GM19455 (cell line): ENCODE measurements at regions not wholly inside any gene's neighbourhood (a gene's known extent, or its start where the extent isn't known, plus 50 kb on each side); places are given as distances from the start of the nearest gene placed in this dataset.

ENCODE experiments used
- ATAC-seq: cut with Tn5 transposase; IDR thresholded peaks from one replicate; pipeline ENCODE4 v1.9.1; 2021; ENCODE audit not compliant: unreplicated experiment

- no peak for ATAC-seq
Observed at GRCh38 chr1:228823200-228823599, 87.9 kb downstream of the RHOU start.

- no peak for ATAC-seq
Observed at GRCh38 chr1:228824366-228824765, 89.1 kb downstream of the RHOU start.

- no peak for ATAC-seq
Observed at GRCh38 chr1:228825041-228825440, 89.8 kb downstream of the RHOU start.

- ATAC-seq: no peak
Observed at GRCh38 chr1:228825840-228826484, 90.7 kb downstream of the RHOU start.

GRCh38 chr1:228827019-228827418 lies 91.7 kb downstream of the RHOU start:
- no peak for ATAC-seq

GRCh38 chr1:228828151-228828550 lies 92.9 kb downstream of the RHOU start:
- no peak for ATAC-seq

- no peak for ATAC-seq
Observed at GRCh38 chr1:228830185-228830953, 95.1 kb downstream of the RHOU start.

- ATAC-seq: no peak
Observed at GRCh38 chr1:228830954-228831481, 95.7 kb downstream of the RHOU start.

GRCh38 chr1:228833911-228834688 lies 98.8 kb downstream of the RHOU start:
- no peak for ATAC-seq

GRCh38 chr1:228835456-228835855 lies 100.2 kb downstream of the RHOU start:
- no peak for ATAC-seq

- no peak for ATAC-seq
Observed at GRCh38 chr1:228835911-228836310, 100.6 kb downstream of the RHOU start.

GRCh38 chr1:228836427-228836826 lies 101.1 kb downstream of the RHOU start:
- no peak for ATAC-seq

- no peak for ATAC-seq
Observed at GRCh38 chr1:228837032-228837431, 101.8 kb downstream of the RHOU start.

- no peak for ATAC-seq
Observed at GRCh38 chr1:228837817-228838716, 102.8 kb downstream of the RHOU start.

GRCh38 chr1:228838717-228839500 lies 103.6 kb downstream of the RHOU start:
- ATAC-seq: no peak

GRCh38 chr1:228839656-228840055 lies 104.4 kb downstream of the RHOU start:
- no peak for ATAC-seq

GRCh38 chr1:228841632-228842031 lies 106.4 kb downstream of the RHOU start:
- no peak for ATAC-seq

- no peak for ATAC-seq
Observed at GRCh38 chr1:228842094-228842775, 107.0 kb downstream of the RHOU start.

GRCh38 chr1:228845101-228845500 lies 109.8 kb downstream of the RHOU start:
- ATAC-seq: no peak
